OCI-LY1 (cell line): ENCODE measurements at regions not wholly inside any gene's neighbourhood (a gene's known extent, or its start where the extent isn't known, plus 50 kb on each side); places are given as distances from the start of the nearest gene placed in this dataset.

Source experiments
- CTCF ChIP-seq: fragments of 200-600 bp; sonication (generic), shearing (Covaris generic); IDR thresholded peaks from 2 replicates; pipeline ENCODE4 v1.5.1; 2017; ENCODE audit warnings: mild to moderate bottlenecking, antibody characterized with exemption, low read length, moderate library complexity, mixed read lengths
- EZH2 ChIP-seq: fragments of 200-600 bp; sonication (generic), shearing (Covaris generic); IDR thresholded peaks from 2 replicates; pipeline ENCODE4 v1.8.0; 2017; ENCODE audit warnings: borderline replicate concordance, mixed run types, mild to moderate bottlenecking, antibody characterized with exemption, low read length, moderate library complexity, mixed read lengths

- no peak for TF ChIP-seq CTCF
- no peak for TF ChIP-seq EZH2
These were observed 56.7 kb upstream of the PCSK5 start for GRCh38 chr9:75833778-75834177.
